ENCODE measurements at regions not wholly inside any gene's neighbourhood (a gene's known extent, or its start where the extent isn't known, plus 50 kb on each side); places are given as distances from the start of the nearest gene placed in this dataset.

DNA sequence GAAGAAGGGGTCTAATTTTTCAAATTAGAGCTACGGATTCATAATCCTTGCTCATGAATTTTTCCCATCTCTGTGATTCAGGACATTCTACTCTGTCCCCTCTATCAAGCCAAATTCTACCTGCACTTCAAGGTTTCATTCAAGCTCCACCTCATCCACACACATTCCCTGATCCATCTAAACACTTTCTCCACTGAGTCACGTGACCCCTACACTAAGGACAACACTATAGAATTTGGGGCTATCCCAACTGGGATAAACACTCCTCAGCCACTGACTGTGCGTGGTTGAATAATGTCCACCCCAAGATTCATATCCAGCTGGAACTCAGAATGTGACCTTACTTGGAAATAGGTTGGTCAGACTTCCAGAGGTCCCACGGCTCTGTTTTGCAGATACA is 159.9 kb upstream of the ACVR2A start:
- Mint-ChIP-seq H3K4me1 (peaks cover 3 to 4% (median 4%) of the 10 kb centered on the region in 3 donors), H3K4me3 (no peak overlapping the region), H3K36me3 (no peaks in the 10 kb centered on the region), H3K9me3 (no peaks in the 10 kb centered on the region), H3K27ac (no peak overlapping the region), H3K27me3 (peaks cover 2% of the 10 kb centered on the region)

DNA sequence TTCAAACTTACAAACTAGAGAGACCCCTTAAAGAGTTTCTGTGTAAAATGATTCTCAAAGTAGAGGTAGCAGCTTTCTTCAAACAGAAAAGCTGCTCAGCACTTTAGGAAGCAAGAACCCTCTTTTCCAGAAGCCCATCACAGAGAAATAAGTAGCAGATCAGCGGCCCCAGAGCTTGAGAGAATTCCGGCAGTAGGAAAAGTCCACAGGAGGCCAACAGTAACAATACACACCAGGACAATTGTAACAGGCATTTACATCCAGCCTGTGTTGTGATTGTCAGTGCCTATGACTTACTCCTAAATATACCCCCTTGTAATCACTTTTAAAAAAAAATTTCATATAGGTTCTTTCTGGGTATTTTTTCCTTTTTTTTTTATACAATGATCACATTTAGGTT is 161.4 kb upstream of the ACVR2A start:
- Mint-ChIP-seq H3K4me3 (no peak overlapping the region), H3K9me3 (no peaks in the 10 kb centered on the region), H3K36me3 (no peaks in the 10 kb centered on the region), H3K27me3 (peaks cover 2% of the 10 kb centered on the region), H3K4me1 (no peaks in the 10 kb centered on the region), H3K27ac (no peak overlapping the region)

DNA sequence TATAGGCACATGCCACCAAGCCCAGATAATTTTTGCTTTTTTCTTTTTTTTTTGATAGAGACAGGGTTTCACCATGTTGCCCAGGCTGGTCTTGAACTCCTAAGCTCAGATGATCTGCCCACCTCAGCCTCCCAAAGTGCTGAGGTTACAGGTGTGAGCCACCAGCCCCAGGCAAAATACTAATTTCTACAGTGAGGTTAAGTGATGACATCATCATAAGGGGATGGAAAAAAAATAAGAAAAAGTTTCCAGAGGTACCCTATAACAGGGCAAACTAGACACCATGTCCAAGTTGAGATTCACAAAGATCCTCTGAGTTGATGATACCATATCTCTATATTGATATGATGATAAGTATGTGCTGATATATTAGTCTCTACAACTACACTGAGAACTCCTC is 163.7 kb upstream of the ACVR2A start:
- Mint-ChIP-seq H3K27ac (no peak overlapping the region), H3K4me3 (no peak overlapping the region), H3K27me3 (no peaks in the 10 kb centered on the region), H3K9me3 (no peaks in the 10 kb centered on the region), H3K36me3 (no peaks in the 10 kb centered on the region), H3K4me1 (no peaks in the 10 kb centered on the region)

DNA sequence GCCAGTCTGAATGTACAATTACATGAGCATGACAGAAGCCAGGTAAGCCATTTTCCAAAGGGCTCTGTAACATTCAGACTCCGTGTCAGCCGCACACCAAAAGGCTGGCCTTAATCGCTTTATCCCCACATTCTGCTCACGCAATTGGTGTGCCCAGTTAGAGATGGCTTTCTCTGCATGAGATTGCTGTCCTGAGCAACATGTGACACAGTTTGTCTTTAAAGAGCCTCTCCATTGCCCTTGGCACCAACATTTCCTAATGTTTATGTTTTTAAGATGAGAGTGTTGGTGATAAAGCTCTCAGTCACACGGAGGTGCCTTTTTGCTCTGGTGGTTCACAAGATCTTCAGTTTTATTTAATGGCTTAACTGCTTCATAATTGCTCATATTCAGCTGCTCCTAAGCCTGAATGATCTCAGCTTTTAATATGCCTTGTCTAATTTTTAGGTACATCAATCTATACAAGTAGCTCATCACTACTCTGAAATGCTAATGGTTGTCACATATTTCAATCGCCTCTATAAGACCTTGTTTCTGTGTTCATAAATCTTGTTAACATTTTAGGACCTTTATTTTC is 164.8 kb upstream of the ACVR2A start:
- Mint-ChIP-seq H3K4me1 (no peaks in the 10 kb centered on the region), H3K27me3 (no peaks in the 10 kb centered on the region), H3K4me3 (no peak overlapping the region), H3K36me3 (no peaks in the 10 kb centered on the region), H3K9me3 (no peaks in the 10 kb centered on the region), H3K27ac (no peak overlapping the region)

DNA sequence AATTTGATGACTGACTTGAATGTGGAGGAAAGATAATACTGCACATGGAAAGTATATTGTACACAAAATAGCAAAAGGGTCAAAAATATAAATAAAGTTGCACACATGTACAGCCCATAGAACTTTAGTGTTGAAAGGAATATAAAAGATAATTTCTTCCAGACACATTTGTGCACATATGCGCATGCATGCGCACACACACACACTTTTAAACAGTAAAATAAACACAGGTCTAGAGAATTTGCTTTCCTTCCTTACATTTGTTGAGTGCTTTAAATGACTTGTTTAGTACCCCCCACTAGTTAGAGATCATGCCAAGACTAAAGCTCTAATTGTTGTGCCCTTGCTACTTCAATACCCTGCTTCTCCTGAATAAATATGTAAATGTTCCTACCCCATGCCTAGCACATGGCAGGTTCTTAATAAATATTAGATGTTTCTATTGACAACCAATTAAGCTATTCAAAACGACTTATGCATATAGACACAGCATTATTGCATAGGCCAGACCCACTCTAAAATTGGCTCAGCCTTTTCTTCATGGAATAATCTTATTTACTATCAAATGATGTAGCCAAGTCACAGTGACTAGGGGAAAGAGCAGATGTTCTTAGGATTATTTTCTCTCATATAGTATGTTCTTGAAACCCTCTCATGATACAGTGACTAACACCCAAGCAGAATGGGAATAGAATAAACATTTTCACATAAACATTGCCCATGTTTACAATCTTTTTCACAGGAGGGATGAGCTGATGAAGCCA is 165.5 kb upstream of the ACVR2A start:
- Mint-ChIP-seq H3K4me1 (no peaks in the 10 kb centered on the region), H3K9me3 (no peaks in the 10 kb centered on the region), H3K4me3 (no peak overlapping the region), H3K27ac (no peak overlapping the region), H3K36me3 (no peaks in the 10 kb centered on the region), H3K27me3 (no peaks in the 10 kb centered on the region)

DNA sequence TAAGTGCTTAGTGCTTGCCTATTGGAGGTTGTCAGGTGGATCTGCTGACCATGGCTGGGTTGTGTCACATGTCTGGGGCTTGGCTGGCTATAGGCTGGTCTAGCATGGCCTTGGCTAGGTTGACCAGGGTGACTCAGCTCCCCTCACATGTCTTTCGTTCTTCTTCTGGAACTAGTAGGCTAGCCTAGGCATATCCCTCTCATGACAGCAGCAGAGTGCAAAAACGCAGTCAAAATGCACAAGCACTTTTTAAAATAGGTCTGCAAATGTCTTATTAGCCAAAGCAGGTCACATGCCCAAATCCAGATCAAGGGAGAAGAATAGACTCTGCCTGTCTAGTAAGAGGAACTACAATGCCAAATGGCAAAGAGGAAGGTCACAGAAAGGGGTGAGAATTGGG is 179.7 kb upstream of the ACVR2A start:
- Mint-ChIP-seq H3K4me3 (no peak overlapping the region), H3K27ac (no peak overlapping the region), H3K36me3 (no peaks in the 10 kb centered on the region), H3K9me3 (peaks cover 0 to 4% (median 2%) of the 10 kb centered on the region in 3 donors), H3K27me3 (no peaks in the 10 kb centered on the region), H3K4me1 (peaks cover 4 to 7% (median 5%) of the 10 kb centered on the region in 3 donors)

DNA sequence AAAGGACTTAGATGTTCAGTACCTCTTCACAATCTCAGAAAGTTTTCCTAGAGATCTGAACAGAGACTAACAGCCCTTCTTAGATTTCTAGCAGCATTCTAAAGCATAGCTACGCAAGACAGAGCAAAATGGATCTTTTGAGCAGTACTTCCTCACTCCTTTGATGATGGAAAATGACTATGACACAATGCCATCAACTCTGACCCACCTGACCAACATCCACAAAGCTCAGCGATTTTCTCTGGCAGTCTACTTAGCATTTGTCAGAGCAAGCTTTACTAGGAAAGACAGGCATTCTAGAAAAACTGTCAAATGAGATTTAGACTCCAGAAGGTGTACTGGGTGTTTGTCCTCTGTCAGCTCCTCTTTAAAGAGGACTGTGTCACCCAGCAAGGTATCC is 180.9 kb upstream of the ACVR2A start:
- H3K4me3 Mint-ChIP-seq: no peak overlapping the region
- H3K27me3 Mint-ChIP-seq: no peaks in the 10 kb centered on the region
- H3K9me3 Mint-ChIP-seq: peaks cover 0 to 4% (median 2%) of the 10 kb centered on the region in 3 donors
- H3K27ac Mint-ChIP-seq: peak overlapping the region in 1 of 3 donors; percentile 3
- H3K4me1 Mint-ChIP-seq: peaks cover 4 to 7% (median 5%) of the 10 kb centered on the region in 3 donors
- peaks cover under 1% of the 10 kb centered on the region for H3K36me3 Mint-ChIP-seq

DNA sequence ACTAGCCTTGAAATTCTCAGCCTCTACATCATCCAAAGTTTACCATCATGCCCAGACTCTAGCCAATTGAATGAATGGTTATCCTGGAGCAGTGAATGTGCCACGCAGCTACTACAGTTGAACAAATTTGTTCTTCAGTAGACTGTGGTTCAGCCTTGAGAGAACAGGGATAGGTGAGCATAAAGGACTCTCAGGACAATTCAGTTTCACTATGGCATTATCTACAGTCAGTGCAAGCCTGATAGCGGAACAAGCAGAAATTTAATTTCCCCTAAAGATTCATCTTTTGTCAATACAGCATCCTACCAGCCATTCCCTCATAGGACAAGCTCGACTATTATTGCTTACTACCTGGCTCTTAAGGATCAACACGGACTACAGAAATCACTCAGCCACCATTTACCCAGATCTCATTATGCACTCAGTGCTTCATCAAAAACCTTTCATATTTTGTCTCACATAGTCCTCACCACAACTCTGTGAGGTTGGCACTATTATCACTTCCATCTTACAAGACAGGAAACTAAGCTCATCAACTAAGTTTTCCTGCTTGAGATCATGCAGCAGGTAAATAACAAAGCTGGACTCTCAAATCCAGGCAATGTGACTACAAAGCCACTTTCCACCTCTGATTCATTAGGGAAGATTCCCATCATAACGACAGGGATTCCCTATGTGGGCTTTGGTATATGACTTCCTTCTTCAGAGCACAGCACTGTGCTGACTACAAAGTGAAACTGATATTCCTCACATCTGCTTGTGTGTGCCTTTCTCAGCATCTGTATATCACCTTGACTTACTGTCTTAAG is 181.5 kb upstream of the ACVR2A start:
- no peak overlapping the region for H3K27ac Mint-ChIP-seq
- H3K36me3 Mint-ChIP-seq: peaks cover 1% of the 10 kb centered on the region
- peaks cover 4 to 7% (median 5%) of the 10 kb centered on the region in 3 donors for H3K4me1 Mint-ChIP-seq
- H3K9me3 Mint-ChIP-seq: peaks cover 0 to 4% (median 2%) of the 10 kb centered on the region in 3 donors
- H3K27me3 Mint-ChIP-seq: no peaks in the 10 kb centered on the region
- H3K4me3 Mint-ChIP-seq: no peak overlapping the region

DNA sequence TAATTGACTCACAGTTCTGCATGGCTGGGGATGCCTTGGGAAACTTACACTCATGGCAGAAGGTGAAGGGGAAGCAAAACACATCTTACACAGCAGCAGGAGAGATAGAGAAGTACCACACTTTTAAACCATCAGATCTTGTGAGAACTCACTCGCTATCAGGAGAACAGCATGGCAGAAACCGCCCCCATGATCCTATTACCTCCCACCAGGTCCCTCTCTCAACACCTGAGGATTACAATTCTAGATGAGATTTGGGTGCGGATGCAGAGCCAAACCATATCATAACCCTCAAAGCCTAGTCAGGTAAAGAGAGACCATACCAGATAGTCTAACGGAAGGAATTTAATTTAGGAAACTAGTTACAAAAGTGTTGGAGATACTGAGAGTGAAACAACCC is 182.6 kb upstream of the ACVR2A start:
- peaks cover 0 to 4% (median 2%) of the 10 kb centered on the region in 3 donors for H3K9me3 Mint-ChIP-seq
- peaks cover 4 to 7% (median 5%) of the 10 kb centered on the region in 3 donors for H3K4me1 Mint-ChIP-seq
- no peak overlapping the region for H3K4me3 Mint-ChIP-seq
- no peak overlapping the region for H3K27ac Mint-ChIP-seq
- H3K36me3 Mint-ChIP-seq: peaks cover 1% of the 10 kb centered on the region
- H3K27me3 Mint-ChIP-seq: no peaks in the 10 kb centered on the region

DNA sequence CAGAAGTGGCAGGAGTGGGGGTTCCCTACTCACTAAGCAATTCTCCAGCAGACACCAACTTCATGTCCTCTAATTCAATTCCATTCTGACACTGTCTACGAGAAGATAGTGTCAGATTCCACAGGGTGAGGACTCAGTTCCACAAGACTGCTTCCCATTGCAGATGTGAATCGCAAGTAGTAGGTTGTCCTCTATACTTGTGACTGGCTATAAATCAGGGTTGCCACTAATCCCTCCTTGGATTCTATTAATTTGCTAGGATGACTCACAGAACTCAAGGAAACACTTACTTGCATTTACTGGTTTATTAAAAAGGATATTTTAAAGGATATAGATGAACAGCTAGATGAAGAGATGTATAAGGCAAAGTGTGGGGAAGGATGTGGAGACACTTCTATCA is 184.1 kb upstream of the ACVR2A start:
- no peak overlapping the region for H3K4me3 Mint-ChIP-seq
- no peaks in the 10 kb centered on the region for H3K27me3 Mint-ChIP-seq
- no peak overlapping the region for H3K27ac Mint-ChIP-seq
- H3K36me3 Mint-ChIP-seq: peaks cover 1% of the 10 kb centered on the region
- H3K4me1 Mint-ChIP-seq: peaks cover 4 to 7% (median 5%) of the 10 kb centered on the region in 3 donors
- peaks cover 0 to 4% (median 2%) of the 10 kb centered on the region in 3 donors for H3K9me3 Mint-ChIP-seq

DNA sequence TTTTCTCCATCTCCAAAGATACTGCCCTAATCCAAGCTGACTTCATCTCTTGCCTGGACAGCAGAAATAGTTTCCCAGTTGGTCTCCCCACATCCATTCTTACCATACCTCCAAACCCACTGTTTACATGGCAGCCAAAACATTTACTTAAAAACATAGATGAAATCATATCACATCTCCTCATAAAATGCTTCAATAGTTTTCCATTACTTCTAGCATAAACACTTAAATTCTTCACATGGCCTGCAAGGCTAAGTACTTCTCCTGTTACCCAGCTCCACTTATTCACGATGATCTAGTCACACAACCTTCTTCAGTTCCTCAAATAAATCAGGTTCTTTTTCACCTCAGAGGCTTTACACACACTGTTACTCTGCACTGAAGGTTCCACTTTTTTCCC is 185.8 kb upstream of the ACVR2A start:
- Mint-ChIP-seq H3K4me3 (no peak overlapping the region), H3K27me3 (peaks cover 1% of the 10 kb centered on the region), H3K36me3 (peaks cover 1% of the 10 kb centered on the region), H3K27ac (no peak overlapping the region), H3K4me1 (peaks cover 4 to 7% (median 5%) of the 10 kb centered on the region in 3 donors), H3K9me3 (peaks cover 0 to 2% (median 0%) of the 10 kb centered on the region in 3 donors)

DNA sequence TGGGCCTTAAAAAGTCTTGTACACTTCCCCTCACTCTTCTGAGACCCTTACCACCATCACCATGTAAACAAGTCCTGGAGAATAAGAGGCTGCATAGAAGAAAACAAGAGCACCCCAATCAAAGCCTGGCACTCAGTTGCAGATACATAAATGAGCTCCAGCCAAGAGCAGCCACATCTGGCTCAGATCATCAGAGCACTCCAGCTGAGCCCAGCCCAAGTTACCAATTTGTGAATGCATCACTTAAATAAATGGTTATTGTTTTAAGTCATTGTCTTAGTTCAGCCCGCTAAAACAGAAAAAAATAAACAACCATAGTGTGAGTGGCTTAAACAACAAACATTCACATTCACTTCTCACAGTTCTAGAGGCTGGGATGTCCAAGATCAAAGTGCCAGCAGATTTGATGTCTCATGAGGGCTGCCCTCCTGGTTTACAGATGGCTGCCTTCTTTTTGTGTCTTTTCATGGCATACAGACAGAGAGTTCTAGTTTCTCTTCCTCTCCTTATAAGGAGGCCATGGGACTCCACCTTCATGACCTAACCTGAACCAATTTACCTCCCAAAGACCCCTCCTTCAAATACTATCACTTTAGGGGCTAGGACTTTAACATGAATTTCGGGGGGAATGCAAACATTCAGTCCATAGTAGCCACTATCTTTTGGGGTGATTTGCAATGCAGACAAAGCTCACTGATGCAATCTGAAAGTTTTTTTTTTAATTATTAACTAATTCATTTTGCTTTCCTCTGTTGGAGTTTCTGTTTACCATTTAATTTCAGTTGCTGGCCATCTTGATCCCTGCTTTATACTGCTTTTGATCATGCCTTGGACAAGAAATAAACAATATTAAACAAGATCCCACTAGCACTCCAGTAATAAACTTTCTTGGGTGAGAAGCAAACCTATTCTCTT is 187.5 kb upstream of the ACVR2A start:
- H3K4me1 Mint-ChIP-seq: no peaks in the 10 kb centered on the region
- peaks cover 1% of the 10 kb centered on the region for H3K27me3 Mint-ChIP-seq
- H3K27ac Mint-ChIP-seq: no peak overlapping the region
- no peak overlapping the region for H3K4me3 Mint-ChIP-seq
- H3K9me3 Mint-ChIP-seq: peaks cover 0 to 2% (median 2%) of the 10 kb centered on the region in 3 donors
- H3K36me3 Mint-ChIP-seq: peaks cover 1% of the 10 kb centered on the region

DNA sequence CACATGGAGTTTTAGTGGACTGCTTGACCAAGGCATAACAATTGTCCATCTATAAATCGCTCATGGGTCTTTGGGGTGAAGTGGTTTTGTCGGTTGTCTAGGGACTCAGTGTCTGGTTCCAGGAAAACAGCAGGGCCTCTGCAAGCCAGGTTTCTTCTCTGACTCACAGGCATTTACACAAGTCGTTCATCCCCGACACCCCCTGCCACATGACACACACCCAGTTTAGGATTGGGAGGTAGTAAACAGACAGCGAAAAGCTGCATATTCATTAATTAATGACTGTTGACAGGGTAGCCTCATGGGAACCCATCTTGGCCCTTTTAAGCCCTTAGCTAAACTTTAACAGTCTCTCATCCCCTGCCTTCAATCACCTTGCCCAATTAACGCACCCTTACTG is 194.8 kb upstream of the ACVR2A start:
- no peak overlapping the region for H3K27ac Mint-ChIP-seq
- peaks cover 4% of the 10 kb centered on the region for H3K27me3 Mint-ChIP-seq
- no peaks in the 10 kb centered on the region for H3K4me1 Mint-ChIP-seq
- H3K36me3 Mint-ChIP-seq: no peaks in the 10 kb centered on the region
- H3K9me3 Mint-ChIP-seq: peaks cover 0 to 5% (median 0%) of the 10 kb centered on the region in 3 donors
- no peak overlapping the region for H3K4me3 Mint-ChIP-seq

DNA sequence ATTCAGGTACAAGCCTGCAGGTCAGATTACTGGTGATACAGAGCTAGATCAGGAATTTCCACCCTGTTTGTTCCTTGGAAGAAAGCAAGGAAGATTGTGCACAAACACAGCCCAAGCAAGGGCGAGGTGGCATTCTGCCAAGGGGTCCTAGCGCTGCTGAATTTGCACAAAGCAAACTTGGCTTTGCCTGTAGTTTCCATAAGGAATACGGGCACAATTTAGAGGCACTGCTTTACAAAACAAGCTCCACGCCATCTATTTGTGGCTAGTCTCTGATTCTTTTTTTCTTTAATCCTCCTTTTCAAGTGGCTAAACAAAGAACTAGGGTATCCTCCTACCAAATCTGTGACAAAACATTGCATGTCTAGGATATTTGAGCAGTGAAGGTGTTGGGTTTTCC is 195.5 kb upstream of the ACVR2A start:
- Mint-ChIP-seq H3K4me3 (no peak overlapping the region), H3K9me3 (peaks cover 0 to 5% (median 0%) of the 10 kb centered on the region in 3 donors), H3K4me1 (no peaks in the 10 kb centered on the region), H3K36me3 (no peaks in the 10 kb centered on the region), H3K27ac (no peak overlapping the region), H3K27me3 (peaks cover 4% of the 10 kb centered on the region)
